Activated T-helper 1 cell treated with Interleukin-2 at 50 U/mL for 16 hours (primary cell): ENCODE measurements at regions not wholly inside any gene's neighbourhood (a gene's known extent, or its start where the extent isn't known, plus 50 kb on each side); places are given as distances from the start of the nearest gene placed in this dataset.

Source experiments
- DNase-seq: peaks from one replicate; pipeline ENCODE4 v3.0.0-alpha.2; 2020; ENCODE audit warnings: low read depth

GRCh38 chr3:111476701-111477100, 65.3 kb upstream of the CD96 start:
- no peak for DNase-seq

GRCh38 chr3:111480091-111480490, 61.9 kb upstream of the CD96 start:
- DNase-seq = no peak

- no peak for DNase-seq
Observed at GRCh38 chr3:111481551-111481950, 60.4 kb upstream of the CD96 start.

GRCh38 chr3:111482574-111482973, 59.4 kb upstream of the CD96 start:
- no peak for DNase-seq

- DNase-seq = no peak
Observed at GRCh38 chr3:111485086-111485485, 56.9 kb upstream of the CD96 start.
